ENCODE measurements at regions not wholly inside any gene's neighbourhood (a gene's known extent, or its start where the extent isn't known, plus 50 kb on each side); places are given as distances from the start of the nearest gene placed in this dataset.

GRCh38 chr15:47997195-47998080 is 123.4 kb upstream of the SLC24A5 start:
- Histone ChIP-seq H3K4me3 (ENCODE audit: low read length) (no peak overlapping the region), H4K20me1 (ENCODE audit: insufficient read depth) (no peaks in the 10 kb centered on the region), H3K36me3 (ENCODE audit: insufficient read depth, low read length) (no peaks in the 10 kb centered on the region), H3K79me2 (replicated peaks; ENCODE audit: insufficient read depth, low read length) (no peaks in the 10 kb centered on the region), H3K27ac (ENCODE audit: low read length) (no peak overlapping the region), H2AFZ (ENCODE audit: low read depth, low read length) (no peak overlapping the region), H3K9me2 (ENCODE audit: insufficient read depth, low read length) (no peaks in the 10 kb centered on the region), H3K9me3 (ENCODE audit: low read length) (no peaks in the 10 kb centered on the region), H3K9ac (ENCODE audit: low read length) (no peak overlapping the region), H3K27me3 (ENCODE audit: insufficient read depth, low read depth, low read length) (no peaks in the 10 kb centered on the region), H3K4me2 (ENCODE audit: low read length) (no peak overlapping the region), H3F3A (ENCODE audit: insufficient read depth, low read length, poor library complexity, severe bottlenecking) (no peaks in the 10 kb centered on the region)
- TF ChIP-seq EZH2 (IDR thresholded peaks at IDR 0.05; ENCODE audit: borderline replicate concordance, insufficient read depth, low read length, poor library complexity, severe bottlenecking) (no peak), RAD21 (conservative IDR thresholded peaks at IDR 0.05) (no peak), MXI1 (conservative IDR thresholded peaks at IDR 0.05; ENCODE audit: poor library complexity, severe bottlenecking) (no peak), TAF1 (IDR thresholded peaks at IDR 0.05; ENCODE audit: low read depth) (no peak), CTCF (IDR thresholded peaks at IDR 0.05; ENCODE audit: poor library complexity, severe bottlenecking) (no peak), SMC3 (conservative IDR thresholded peaks at IDR 0.05; ENCODE audit: poor library complexity) (no peak), EP300 (conservative IDR thresholded peaks at IDR 0.05; ENCODE audit: poor library complexity, severe bottlenecking) (no peak), POLR2AphosphoS5 (IDR thresholded peaks at IDR 0.05) (no peak), REST (IDR thresholded peaks at IDR 0.05; ENCODE audit: borderline replicate concordance) (no peak)

GRCh38 chr15:47998619-47999019 is 122.2 kb upstream of the SLC24A5 start:
- no peak overlapping the region for H3K4me2 ChIP-seq (ENCODE audit: low read length)
- no peaks in the 10 kb centered on the region for H3F3A ChIP-seq (ENCODE audit: insufficient read depth, low read length, poor library complexity, severe bottlenecking)
- H3K79me2 ChIP-seq (replicated peaks; ENCODE audit: insufficient read depth, low read length) = no peaks in the 10 kb centered on the region
- H3K27ac ChIP-seq (ENCODE audit: low read length) = no peak overlapping the region
- H3K9me2 ChIP-seq (ENCODE audit: insufficient read depth, low read length) = no peaks in the 10 kb centered on the region
- H2AFZ ChIP-seq (ENCODE audit: low read depth, low read length) = no peak overlapping the region
- TF ChIP-seq MXI1 (conservative IDR thresholded peaks at IDR 0.05; ENCODE audit: poor library complexity, severe bottlenecking) (no peak), POLR2AphosphoS5 (IDR thresholded peaks at IDR 0.05) (no peak), EP300 (conservative IDR thresholded peaks at IDR 0.05; ENCODE audit: poor library complexity, severe bottlenecking) (no peak), RAD21 (conservative IDR thresholded peaks at IDR 0.05) (no peak), REST (IDR thresholded peaks at IDR 0.05; ENCODE audit: borderline replicate concordance) (no peak), CTCF (IDR thresholded peaks at IDR 0.05; ENCODE audit: poor library complexity, severe bottlenecking) (no peak), EZH2 (IDR thresholded peaks at IDR 0.05; ENCODE audit: borderline replicate concordance, insufficient read depth, low read length, poor library complexity, severe bottlenecking) (no peak), SMC3 (conservative IDR thresholded peaks at IDR 0.05; ENCODE audit: poor library complexity) (no peak), TAF1 (IDR thresholded peaks at IDR 0.05; ENCODE audit: low read depth) (no peak)
- no peaks in the 10 kb centered on the region for H3K9me3 ChIP-seq (ENCODE audit: low read length)
- no peaks in the 10 kb centered on the region for H3K27me3 ChIP-seq (ENCODE audit: insufficient read depth, low read depth, low read length)
- no peaks in the 10 kb centered on the region for H3K36me3 ChIP-seq (ENCODE audit: insufficient read depth, low read length)
- H3K9ac ChIP-seq (ENCODE audit: low read length) = no peak overlapping the region
- H4K20me1 ChIP-seq (ENCODE audit: insufficient read depth) = no peaks in the 10 kb centered on the region
- H3K4me3 ChIP-seq (ENCODE audit: low read length) = no peak overlapping the region
